ENCODE measurements at regions not wholly inside any gene's neighbourhood (a gene's known extent, or its start where the extent isn't known, plus 50 kb on each side); places are given as distances from the start of the nearest gene placed in this dataset.

- TF ChIP-seq, protein P1, sequence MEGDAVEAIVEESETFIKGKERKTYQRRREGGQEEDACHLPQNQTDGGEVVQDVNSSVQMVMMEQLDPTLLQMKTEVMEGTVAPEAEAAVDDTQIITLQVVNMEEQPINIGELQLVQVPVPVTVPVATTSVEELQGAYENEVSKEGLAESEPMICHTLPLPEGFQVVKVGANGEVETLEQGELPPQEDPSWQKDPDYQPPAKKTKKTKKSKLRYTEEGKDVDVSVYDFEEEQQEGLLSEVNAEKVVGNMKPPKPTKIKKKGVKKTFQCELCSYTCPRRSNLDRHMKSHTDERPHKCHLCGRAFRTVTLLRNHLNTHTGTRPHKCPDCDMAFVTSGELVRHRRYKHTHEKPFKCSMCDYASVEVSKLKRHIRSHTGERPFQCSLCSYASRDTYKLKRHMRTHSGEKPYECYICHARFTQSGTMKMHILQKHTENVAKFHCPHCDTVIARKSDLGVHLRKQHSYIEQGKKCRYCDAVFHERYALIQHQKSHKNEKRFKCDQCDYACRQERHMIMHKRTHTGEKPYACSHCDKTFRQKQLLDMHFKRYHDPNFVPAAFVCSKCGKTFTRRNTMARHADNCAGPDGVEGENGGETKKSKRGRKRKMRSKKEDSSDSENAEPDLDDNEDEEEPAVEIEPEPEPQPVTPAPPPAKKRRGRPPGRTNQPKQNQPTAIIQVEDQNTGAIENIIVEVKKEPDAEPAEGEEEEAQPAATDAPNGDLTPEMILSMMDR (conservative IDR thresholded peaks at IDR 0.05 in 1 of 2, IDR thresholded peaks at IDR 0.05 in 1 of 2; ENCODE audit: extremely low read depth in 1 of 2, insufficient read depth in 1 of 2, low read depth in 1 of 2, low read length in 2 of 2): no peak
- no peak for TF ChIP-seq EZH2 (IDR thresholded peaks at IDR 0.05; ENCODE audit: borderline replicate concordance, low read length)
Measured at GRCh38 chr3:94356581-94356980, 293.7 kb downstream of the NSUN3 start.

Measured in mammary epithelial cell (primary cell).